Mammary epithelial cell (primary cell): ENCODE measurements at regions not wholly inside any gene's neighbourhood (a gene's known extent, or its start where the extent isn't known, plus 50 kb on each side); places are given as distances from the start of the nearest gene placed in this dataset.

Experiments
- CTCF ChIP-seq, 2 donors: IDR thresholded peaks in 1 of 2; conservative IDR thresholded peaks in 1 of 2; 2 replicates each; pipeline ENCODE4 v1.5.1; 2011 to 2012; ENCODE audit warnings: inconsistent platforms in 2 of 2, low read length in 2 of 2, mild to moderate bottlenecking in 2 of 2, control low read depth in 1 of 2, low read depth in 1 of 2; ENCODE audit not compliant: insufficient read depth in 1 of 2; ENCODE audit errors: extremely low read depth in 1 of 2
- EZH2 ChIP-seq: IDR thresholded peaks from 2 replicates; pipeline ENCODE4 v1.6.1; 2012; ENCODE audit warnings: low read length, inconsistent platforms, borderline replicate concordance

DNA sequence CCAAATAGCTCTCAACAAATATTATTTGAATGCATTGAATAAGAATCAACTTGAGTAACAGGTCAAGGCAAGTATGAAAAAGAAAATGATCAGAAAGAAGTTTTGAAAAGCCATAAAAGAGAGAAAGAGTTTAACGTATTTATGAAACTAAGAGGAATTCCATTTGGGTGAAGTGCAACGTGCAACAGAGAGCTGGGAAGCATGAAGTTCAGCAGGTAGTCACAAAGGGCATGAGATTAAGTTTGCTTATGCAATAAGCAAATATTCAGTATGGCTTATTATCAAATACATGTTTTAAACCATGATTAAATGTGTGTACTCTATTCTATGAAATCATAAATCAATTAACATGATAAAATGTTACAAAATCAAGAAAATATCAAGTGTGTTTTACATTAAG, 62.7 kb upstream of the PCDH17 start:
- TF ChIP-seq CTCF (conservative IDR thresholded peaks at IDR 0.05 in 1 of 2, IDR thresholded peaks at IDR 0.05 in 1 of 2; ENCODE audit: extremely low read depth in 1 of 2, insufficient read depth in 1 of 2, low read depth in 1 of 2, low read length in 2 of 2): no peak
- no peak for TF ChIP-seq EZH2
